ENCODE measurements at regions not wholly inside any gene's neighbourhood (a gene's known extent, or its start where the extent isn't known, plus 50 kb on each side); places are given as distances from the start of the nearest gene placed in this dataset.
"Not testable (repeated sequence)": the region's sequence is repeated elsewhere in the genome, so short reads cannot be mapped to it uniquely, and the experiment has no call there.

DNA sequence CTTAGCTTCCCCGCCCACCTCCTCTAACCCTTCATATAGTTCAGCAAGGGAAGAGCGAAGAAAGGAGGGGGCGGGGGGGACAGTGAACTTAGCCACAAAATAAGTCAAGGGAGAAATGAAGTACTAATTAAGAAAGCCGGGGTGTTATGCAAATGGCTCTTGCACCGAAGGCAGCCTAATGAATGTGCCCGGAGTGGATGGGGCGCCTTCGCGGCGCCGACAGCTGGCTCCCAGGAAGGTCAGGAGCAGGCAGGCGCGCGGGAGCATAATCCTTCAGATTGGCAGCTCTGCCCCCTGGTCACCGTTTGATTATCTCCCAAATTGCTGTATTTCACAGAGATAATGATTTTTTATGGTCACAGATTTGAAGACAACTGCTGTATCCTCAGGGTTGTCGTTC lies 395.1 kb downstream of the TFAP2B start:
- peak in 1 of 58 donors; percentile 3 for DNase-seq

DNA sequence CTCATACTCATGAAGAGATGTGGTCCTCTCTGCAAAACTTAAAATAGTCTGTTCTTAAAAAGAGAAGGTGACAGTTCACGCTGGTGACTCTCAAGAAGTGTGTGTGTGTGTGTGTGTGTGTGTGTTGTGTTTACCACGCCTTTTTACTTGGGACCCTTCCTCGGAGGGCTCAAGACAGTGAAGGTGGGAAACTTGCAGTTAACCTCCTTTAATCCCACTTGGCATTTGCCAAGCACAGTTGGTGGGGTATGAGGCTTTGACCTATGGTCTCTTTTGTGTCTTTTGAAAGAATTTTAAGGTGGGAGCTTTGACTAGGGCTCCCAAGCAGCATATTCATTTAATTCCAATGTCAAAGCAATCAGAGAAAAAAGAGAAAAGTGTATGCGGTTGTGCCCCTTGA lies 395.8 kb downstream of the TFAP2B start:
- DNase-seq = no peak

DNA sequence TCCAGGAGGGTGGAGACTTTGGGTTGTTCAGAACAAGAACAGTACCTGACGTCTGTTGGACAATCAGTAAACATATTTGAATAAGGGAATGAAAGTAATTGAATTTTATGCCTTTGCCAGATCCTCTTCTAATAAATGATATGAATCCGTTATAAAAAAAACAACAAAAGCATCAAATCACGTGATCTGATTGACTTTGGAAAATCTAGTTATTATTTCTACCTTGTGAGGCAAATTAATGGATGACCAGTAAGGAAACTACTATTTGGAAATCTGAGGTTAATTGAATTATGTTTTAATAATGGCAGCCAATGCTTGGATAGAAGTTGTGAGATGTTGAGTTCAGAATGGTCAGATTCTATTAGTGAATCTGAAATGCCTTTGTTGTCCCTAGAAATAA lies 399.5 kb downstream of the TFAP2B start:
- no peak for DNase-seq

DNA sequence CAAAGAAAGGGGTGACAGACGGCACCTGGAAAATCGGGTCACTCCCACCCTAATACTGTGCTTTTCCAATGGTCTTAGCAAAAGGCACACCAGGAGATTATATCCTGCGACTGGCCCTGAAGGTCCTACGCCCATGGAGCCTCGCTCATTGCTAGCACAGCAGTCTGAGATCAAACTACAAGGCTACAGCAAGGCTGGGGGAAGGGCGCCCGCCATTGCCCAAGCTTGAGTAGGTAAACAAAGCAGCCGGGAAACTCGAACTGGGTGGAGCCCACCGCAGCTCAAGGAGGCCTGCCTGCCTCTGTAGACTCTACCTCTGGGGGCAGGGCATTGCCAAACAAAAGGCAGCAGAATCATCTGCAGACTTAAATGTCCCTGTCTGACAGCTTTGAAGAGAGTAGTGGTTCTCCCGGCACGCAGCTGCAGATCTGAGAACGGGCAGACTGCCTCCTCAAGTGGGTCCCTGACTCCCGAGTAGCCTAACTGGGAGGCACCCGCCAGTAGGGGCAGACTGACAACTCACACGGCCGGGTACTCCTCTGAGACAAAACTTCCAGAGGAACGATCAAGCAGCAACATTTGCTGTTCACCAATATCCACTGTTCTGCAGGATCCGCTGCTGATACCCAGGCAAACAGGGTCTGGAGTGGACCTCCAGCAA lies 406.0 kb downstream of the TFAP2B start:
- DNase-seq = not testable (repeated sequence)

DNA sequence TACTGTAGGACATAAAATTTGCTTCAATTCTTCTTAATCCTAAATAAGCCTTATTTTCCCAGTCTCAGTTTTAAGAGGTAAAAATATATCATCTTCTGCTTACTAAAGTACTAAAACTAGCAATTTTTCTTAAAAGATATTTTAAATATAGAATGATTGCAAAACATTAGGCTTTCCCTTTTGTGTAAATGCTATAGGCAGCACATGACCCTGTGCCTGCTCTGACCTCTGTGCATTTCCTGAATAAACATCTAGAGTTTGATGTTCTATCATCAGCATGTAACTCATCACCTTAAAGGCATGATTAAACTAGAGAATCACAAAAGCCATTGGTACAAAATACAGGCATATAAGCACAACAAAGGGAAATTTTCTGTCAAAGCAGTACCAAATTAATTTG lies 422.7 kb downstream of the TFAP2B start:
- no peak for DNase-seq

DNA sequence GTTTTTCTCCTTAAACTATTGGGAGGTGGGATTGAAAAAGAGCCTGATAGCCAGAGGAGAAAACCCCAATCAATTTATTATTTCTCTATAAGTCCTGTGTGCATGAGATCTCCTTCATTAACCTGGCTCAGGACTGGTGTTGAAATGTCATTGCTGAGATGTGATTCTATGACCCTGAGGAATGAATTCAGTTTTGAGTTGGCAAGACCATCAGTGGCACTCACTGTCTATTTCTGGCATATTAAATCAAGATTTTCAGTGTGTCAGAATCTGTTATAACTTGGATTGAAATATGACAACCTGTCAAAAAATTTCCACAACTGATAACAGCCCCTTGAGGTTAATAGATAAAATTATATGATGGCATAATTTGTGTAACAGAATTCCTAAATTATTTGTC lies 431.1 kb downstream of the TFAP2B start:
- DNase-seq = no peak

DNA sequence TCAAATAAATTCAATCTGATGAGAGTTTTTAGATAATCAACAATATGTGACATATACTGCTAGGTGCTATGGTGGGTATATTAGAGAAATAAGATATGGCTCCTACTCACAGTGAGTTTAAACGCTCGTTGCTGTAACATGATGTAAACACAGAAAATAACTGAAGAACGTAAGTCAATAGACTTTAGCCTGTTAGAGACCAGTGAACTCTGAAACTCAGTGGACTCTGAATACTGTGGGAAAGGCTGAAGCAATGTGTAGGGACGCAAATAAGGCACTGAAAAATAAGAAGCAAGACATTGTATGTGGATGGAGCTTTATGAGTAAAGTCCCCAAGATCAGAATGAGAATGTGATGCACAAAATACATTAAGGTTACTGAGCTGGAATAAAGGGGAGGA lies 431.6 kb downstream of the TFAP2B start:
- DNase-seq = no peak

DNA sequence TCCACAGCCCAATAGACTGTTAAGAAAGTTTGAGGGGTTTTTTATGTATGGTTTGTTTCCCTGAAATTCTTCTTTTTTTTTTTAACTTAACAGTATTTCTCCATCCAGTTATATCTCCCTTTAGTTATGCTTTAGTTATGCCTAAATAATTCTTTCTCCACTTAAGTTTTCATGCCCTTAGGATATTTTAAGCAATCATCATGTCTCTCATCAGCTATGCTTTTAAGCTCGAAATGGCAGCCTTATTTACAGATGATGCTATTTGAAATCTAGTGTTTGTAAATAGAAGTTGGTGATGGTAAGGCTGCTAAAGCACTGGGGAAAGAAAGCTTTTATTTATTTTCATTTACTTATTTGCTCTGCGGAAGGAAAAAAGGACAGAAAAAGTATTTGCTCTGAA lies 439.3 kb downstream of the TFAP2B start:
- DNase-seq = no peak

DNA sequence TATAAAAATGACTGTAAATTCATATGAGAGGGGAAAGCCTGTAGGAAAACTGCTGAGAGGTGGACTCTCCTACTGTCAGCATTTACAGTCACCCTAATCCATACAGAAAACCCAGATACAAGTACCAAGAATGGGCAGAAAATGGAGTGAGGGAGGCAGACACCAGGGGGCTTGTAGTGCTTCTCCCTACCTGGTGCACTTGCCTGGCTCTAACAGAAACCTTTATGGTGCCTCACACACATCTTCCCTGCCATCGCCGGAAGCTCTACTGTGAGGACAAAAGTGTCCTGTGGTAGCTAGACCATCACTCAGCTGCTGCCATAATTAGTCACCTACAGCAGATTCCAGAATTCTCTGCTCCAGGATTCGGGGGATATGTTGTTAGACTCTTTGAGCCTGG lies 441.3 kb downstream of the TFAP2B start:
- DNase-seq = no peak

DNA sequence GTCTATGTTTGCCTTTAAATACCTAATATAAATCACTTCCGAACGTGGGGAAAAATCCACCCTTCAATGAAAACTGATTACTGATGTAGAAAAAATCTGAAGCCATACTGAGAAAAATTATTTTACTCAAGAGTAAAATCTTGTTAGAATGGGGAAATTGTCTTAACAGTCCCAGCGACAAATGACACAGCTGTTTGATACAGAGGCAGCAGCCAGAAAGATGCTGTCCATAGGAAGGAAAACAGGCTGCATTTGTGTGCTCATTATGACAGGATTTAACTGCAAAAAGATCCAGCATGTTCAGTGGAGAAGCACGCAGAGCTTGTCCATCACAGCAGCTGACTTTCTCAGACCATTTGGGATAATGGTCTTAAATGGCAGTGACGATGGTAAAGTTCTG lies 443.0 kb downstream of the TFAP2B start:
- no peak for DNase-seq

DNA sequence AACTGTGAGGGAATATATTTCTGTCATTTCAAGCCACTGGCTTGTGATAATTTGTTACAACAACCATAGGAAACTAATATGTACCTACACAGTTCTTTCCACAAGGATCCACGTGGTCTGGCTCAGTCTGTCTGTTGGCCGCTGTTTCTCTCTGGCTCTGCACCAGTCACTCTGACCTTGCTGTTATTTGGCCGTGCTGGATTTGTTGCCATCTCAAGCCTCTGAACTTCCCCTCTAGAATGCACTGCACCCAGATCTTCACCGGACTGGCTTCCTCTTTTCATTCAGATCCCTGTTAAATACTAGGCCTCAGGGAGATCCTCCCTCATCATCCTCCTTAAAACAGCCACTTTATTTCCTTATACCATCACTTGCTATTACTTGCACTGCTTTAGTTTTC lies 446.8 kb downstream of the TFAP2B start:
- DNase-seq = peak in 2 of 58 donors; percentile 1 to 17

DNA sequence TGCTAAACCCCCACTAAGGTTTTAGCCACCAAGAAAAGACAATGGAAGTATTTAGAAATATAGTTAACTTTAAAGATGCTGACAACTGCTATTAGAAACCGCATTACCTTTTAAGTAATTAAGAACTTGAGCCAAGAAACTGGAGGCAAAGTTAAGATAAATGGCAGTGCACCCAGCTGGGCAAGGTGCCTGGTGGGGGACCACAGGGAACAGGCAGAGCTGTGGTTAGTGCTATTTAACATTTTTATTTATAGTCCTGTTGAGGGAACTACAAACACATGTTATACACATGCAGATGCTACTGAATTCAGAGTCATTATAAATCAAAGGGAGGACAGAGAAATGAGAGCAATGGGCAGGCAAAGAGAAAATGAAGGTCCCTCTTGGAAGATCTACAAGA lies 447.9 kb downstream of the TFAP2B start:
- DNase-seq = no peak

DNA sequence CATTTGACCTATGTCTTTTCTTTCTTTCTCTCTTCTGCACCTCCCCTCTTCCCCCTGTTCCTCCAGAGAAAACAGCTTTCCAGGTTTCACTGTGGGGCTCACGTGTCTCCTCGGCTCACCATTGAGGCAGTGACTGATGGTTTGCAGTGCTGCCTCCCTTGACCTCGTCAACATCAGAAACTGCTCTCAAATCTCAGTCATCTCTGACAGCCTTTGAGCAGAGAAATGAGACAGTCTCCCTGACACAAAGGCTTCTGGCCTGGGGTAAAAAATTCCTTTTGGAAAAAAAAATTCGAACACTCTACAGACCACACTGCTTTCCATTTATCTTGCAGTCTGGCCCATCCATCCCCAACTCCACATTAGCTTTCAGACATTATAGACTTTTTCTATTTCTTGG lies 450.0 kb downstream of the TFAP2B start:
- no peak for DNase-seq

DNA sequence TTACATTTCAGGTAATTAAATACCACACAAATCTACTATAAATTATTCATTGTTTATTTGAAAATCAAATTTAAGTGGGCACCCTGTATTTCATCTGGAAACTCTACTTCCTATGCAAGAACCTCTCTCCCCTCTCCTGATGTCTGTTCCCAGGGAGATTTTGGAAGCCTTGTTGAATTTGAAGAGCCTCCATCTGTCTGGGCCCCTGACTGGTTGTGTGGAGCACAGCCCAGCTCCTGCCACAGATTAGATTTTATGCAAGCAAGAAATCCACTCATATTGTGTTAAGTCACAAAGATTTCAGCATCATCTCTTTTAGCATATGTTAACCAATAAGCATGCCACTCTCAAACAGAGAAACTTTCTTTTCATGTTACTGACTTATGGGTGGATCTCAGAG lies 451.2 kb downstream of the TFAP2B start:
- DNase-seq = no peak

DNA sequence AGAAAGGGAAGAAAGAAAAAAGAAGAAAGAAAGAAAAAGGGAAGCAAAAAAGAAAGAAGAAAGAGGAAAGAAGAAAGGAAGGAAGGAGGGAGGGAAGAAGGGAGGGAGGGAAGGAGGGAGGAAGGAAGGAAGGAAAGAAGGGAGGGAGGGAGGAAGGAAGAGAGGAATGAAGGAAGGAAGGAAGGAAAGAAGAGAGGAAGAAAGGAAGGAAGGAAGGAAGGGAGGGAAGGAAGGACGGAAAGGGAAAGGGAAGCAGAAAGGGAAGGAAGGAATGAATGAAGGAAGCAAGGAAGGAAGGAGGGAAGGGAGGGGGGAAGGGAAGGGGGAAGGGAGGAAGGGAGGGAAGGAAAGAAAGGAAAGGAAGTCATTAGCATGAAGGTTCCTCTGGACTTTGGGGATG lies 452.9 kb downstream of the TFAP2B start:
- DNase-seq = no peak

DNA sequence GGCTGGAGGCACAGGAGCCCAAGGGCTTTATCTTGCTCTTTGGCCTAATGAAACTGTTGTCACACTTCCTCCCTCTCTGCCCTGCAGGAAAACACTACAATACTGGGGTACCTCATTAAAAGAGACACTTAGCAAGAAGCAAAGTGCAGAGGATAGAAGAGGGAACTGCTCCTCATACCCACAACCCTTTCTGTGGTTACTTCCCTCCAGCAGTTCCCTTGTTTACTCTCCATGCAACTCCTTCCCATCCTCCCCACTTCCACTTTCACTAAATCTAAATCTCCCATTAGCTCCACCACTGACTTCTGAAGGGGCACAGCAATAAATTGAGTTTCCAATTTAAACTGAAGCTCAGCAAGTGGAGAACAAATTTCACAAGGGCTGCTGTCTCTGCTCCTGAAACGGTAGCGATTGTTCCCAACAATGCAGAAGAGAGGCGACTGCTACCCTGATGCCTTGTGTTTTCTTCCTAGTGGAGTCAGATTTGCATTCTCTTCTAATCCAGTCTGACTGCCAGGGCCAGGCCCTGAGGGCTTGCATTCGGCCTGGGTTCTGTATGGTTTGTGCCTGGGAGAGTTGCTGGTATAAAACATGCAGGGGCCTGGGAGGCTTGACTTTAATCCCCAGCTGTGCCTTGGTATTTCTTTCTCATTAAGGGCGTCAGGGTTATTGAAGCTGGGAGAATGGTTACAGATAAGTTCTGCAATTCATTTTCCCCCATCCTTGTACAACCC lies 454.7 kb downstream of the TFAP2B start:
- DNase-seq = peak in 7 of 58 donors; percentile 1 to 34 (median 7)

DNA sequence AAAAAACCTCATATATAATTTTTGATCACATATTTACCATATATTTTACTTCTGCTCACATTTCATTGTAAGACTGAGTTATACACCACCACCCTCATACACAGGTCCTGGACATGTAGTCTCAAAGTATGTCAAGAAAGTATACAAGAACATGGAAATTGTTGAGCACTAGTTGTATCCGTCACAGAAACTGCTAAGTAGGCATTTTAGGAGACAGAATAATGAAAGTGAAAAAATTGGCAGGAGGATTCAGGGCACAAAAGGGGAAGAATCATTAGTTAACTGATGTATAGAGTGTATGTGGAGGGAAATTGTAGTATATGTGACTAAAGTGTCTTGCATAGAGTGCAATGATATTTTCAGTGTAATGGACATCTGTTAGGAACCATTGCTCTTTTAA lies 458.8 kb downstream of the TFAP2B start:
- DNase-seq = no peak

DNA sequence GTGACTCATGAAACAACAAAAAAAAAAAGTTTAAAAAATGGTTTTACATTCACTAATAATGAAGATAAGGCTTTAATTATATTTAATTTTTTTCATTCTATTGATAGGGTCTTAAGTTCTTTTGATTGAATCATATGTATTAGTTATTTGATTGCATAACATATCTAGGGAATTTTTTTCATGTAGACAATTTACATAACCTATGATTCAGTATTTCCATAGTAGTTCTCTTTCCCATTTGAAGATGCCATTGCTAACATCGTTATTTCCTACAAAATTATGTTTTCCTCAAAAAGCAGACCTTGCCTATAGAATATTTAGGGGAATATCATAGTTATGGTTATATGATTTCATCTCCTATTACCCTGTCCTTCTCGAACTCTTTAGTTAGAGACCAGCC lies 463.4 kb downstream of the TFAP2B start:
- no peak for DNase-seq

DNA sequence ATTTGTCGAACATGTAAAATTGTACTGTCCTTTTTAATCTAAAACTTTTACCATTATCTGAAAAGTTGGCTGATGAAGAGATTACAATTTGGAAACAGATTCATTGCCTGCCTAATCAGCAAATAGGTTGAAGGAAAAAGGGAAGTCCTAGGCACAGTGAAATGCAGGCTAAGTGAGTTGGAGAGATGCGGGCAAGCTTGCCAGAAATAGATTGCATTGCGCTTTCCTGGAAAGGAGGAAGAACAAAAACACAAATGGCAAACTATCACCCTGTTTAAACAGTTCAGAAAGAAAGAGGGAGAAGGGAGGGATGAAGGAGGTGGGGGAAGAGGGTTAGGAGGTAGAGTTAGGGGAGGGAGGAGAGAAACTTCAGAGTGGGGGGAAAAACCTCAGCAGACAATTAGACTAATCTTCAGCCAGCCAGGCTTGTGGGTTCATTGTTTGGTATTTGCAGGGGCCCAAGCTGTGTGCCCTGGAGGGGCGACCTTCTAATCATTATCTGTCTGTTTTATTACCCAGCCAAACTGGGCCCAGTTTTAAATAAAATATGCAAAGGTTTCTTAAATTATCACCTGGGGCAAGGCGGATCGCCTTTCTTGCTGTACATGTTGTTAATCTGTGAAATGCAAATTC lies 465.2 kb downstream of the TFAP2B start:
- no peak for DNase-seq

DNA sequence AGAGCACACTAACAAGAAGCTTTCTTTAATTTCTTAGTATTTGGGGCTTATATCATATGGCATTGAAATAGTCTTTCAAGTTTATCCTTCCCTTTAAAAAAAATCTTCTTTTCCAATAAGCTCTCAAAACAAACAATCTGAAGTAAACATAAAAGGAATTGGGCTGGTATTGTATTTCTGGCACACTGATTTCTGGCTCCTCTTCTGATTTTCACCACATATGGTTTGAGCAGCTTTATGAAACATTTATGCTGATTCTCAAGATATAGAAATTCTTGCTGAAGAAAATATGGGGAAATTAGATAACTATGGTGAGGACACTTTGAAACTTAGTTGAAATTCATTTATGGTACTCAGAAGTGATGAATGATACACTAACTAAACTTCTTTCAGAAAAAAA lies 467.2 kb downstream of the TFAP2B start:
- DNase-seq = no peak

DNA sequence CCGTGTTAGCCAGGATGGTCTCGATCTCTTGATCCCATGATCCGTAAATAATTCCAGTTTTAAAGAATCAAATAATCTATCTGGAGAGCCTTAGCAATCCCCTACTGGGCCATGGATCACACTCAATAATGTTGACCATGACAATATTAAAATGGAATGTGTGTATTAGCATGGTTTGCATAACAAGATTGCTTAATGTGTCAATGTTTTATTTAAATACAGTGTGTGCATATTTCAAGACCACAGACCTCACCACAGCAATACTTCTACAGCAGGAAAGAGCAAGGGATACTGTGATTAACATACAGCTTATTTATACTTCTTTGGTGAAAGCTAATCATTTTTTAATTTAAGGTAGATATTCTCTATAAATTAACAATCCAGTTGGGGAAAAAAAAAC lies 470.4 kb downstream of the TFAP2B start:
- no peak for DNase-seq

DNA sequence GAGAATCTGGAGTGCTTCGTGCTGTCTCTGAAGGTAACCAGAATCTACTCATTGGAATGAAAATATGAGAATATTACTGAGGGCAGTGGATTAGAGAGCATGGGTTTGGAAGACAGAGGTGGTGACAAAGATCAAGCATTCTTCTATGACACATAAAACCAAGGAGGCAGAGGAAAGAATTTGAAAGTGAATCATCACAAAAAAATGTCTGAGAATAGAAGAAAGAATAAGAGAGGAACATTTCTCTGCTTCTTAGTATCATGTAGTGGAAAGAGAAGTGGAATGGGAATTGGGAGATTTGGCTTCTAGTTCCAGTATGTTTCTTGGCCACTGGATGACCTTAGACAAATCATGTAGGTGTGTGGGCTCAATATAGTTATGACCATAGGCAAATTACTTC lies 474.0 kb downstream of the TFAP2B start:
- no peak for DNase-seq
